ENCODE measurements at regions not wholly inside any gene's neighbourhood (a gene's known extent, or its start where the extent isn't known, plus 50 kb on each side); places are given as distances from the start of the nearest gene placed in this dataset.

- intact Hi-C loops (cut with micrococcal nuclease), result no loop called here
These were observed 1752.4 kb upstream of the CELF4 start for GRCh38 chr18:39318008-39318407.

DNA sequence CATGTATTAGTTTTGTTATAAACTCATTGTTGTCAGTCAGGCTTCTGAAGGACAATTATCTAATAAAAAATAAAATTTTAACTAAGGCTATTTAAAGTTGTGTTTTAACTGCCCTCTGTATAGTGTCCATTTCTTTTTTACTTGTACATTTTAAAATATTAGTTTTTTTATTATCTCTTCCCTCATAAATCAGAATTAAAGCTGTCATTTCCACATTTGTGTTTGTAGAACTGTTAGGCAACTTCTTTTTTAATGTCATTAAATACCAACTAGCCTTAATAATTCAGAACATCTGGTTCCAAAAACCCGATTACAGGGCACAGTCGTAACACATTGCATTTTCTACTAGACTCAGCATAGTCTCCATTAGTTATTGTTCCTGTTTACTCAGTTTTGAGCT lies 1749.0 kb upstream of the CELF4 start:
- Histone ChIP-seq H3K9me2 (replicated peaks; ENCODE audit: low read length) (no peaks in the 10 kb centered on the region), H3K4me3 (ENCODE audit: low read length) (no peak overlapping the region), H2AFZ (ENCODE audit: low read length) (no peak overlapping the region), H3K9me3 (ENCODE audit: low read length) (no peaks in the 10 kb centered on the region), H3K4me2 (ENCODE audit: low read length) (no peak overlapping the region), H3K4me1 (ENCODE audit: insufficient read depth, low read length) (no peaks in the 10 kb centered on the region), H3K27me3 (ENCODE audit: low read length) (no peaks in the 10 kb centered on the region), H3F3A (ENCODE audit: low read length, unreplicated experiment) (no peaks in the 10 kb centered on the region), H3K27ac (ENCODE audit: low read length) (no peak overlapping the region), H3K36me3 (ENCODE audit: low read depth, low read length) (no peaks in the 10 kb centered on the region), H3K9ac (ENCODE audit: low read length) (no peak overlapping the region), H3K79me2 (ENCODE audit: low read length) (no peaks in the 10 kb centered on the region), H4K20me1 (ENCODE audit: low read length) (no peaks in the 10 kb centered on the region)
- DNase-seq (no peak), ATAC-seq (no peak)
- ChIA-PET CTCF (no interaction called here), POLR2A (ENCODE audit: unreplicated experiment) (no interaction called here)
- TF ChIP-seq, protein P1, sequence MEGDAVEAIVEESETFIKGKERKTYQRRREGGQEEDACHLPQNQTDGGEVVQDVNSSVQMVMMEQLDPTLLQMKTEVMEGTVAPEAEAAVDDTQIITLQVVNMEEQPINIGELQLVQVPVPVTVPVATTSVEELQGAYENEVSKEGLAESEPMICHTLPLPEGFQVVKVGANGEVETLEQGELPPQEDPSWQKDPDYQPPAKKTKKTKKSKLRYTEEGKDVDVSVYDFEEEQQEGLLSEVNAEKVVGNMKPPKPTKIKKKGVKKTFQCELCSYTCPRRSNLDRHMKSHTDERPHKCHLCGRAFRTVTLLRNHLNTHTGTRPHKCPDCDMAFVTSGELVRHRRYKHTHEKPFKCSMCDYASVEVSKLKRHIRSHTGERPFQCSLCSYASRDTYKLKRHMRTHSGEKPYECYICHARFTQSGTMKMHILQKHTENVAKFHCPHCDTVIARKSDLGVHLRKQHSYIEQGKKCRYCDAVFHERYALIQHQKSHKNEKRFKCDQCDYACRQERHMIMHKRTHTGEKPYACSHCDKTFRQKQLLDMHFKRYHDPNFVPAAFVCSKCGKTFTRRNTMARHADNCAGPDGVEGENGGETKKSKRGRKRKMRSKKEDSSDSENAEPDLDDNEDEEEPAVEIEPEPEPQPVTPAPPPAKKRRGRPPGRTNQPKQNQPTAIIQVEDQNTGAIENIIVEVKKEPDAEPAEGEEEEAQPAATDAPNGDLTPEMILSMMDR (conservative IDR thresholded peaks at IDR 0.05; ENCODE audit: low read depth, low read length), result no peak
- TF ChIP-seq EZH2phosphoT487 (IDR thresholded peaks at IDR 0.05; ENCODE audit: borderline replicate concordance, low read length), result no peak
- TF ChIP-seq EZH2 (IDR thresholded peaks at IDR 0.05; ENCODE audit: low read length, unreplicated experiment), result no peak
- BruUV-seq (replicated peaks), result no TSS peak
- intact Hi-C loops (cut with micrococcal nuclease), result no loop called here

More at GRCh38 chr18:39318008-39318407, 1752.4 kb upstream of the CELF4 start:
- no TSS peak for BruUV-seq (replicated peaks)
- no peaks in the 10 kb centered on the region for H3K27me3 ChIP-seq (ENCODE audit: low read length)
- H3K4me1 ChIP-seq (ENCODE audit: insufficient read depth, low read length), result no peaks in the 10 kb centered on the region
- CTCF ChIA-PET, result no interaction called here
- H2AFZ ChIP-seq (ENCODE audit: low read length), result no peak overlapping the region
- no peaks in the 10 kb centered on the region for H3K9me2 ChIP-seq (replicated peaks; ENCODE audit: low read length)
- no peaks in the 10 kb centered on the region for H3K9me3 ChIP-seq (ENCODE audit: low read length)
- no peak overlapping the region for H3K9ac ChIP-seq (ENCODE audit: low read length)
- H3F3A ChIP-seq (ENCODE audit: low read length, unreplicated experiment), result no peaks in the 10 kb centered on the region
- ATAC-seq (no peak), DNase-seq (no peak)
- no peaks in the 10 kb centered on the region for H4K20me1 ChIP-seq (ENCODE audit: low read length)
- POLR2A ChIA-PET (ENCODE audit: unreplicated experiment), result no interaction called here
- TF ChIP-seq, protein P1 (conservative IDR thresholded peaks at IDR 0.05; ENCODE audit: low read depth, low read length), result no peak
- TF ChIP-seq EZH2phosphoT487 (IDR thresholded peaks at IDR 0.05; ENCODE audit: borderline replicate concordance, low read length), result no peak
- TF ChIP-seq EZH2 (IDR thresholded peaks at IDR 0.05; ENCODE audit: low read length, unreplicated experiment), result no peak
- no peak overlapping the region for H3K4me3 ChIP-seq (ENCODE audit: low read length)
- H3K4me2 ChIP-seq (ENCODE audit: low read length), result no peak overlapping the region
- no peaks in the 10 kb centered on the region for H3K79me2 ChIP-seq (ENCODE audit: low read length)
- no peak overlapping the region for H3K27ac ChIP-seq (ENCODE audit: low read length)
- H3K36me3 ChIP-seq (ENCODE audit: low read depth, low read length), result no peaks in the 10 kb centered on the region

DNA sequence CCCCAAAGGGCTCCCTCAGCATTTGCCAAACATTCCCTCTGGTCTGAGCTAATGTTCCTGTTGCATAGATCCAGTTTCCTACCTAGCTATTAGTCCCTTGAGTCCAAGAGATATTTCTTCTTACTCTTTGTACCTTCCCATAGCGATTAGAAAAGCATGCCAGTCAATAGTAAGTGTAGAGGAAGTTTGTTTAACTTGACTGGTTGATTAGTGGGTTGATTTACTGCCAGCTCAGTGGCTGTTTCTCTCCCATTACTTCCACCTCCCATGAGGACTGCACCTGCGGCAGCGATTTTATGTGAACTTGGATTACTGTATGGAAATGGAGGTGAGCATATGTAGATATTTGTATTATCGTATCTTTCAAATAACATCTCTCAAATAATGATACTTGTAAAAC lies 1748.4 kb upstream of the CELF4 start:
- TF ChIP-seq, protein P1 (conservative IDR thresholded peaks at IDR 0.05; ENCODE audit: low read depth, low read length), result no peak
- TF ChIP-seq EZH2phosphoT487 (IDR thresholded peaks at IDR 0.05; ENCODE audit: borderline replicate concordance, low read length), result no peak
- no peak for TF ChIP-seq EZH2 (IDR thresholded peaks at IDR 0.05; ENCODE audit: low read length, unreplicated experiment)
- ChIA-PET CTCF (no interaction called here), POLR2A (ENCODE audit: unreplicated experiment) (no interaction called here)
- ATAC-seq (no peak), DNase-seq (no peak)
- Histone ChIP-seq H3K9me3 (ENCODE audit: low read length) (no peaks in the 10 kb centered on the region), H3K9me2 (replicated peaks; ENCODE audit: low read length) (no peaks in the 10 kb centered on the region), H3F3A (ENCODE audit: low read length, unreplicated experiment) (no peaks in the 10 kb centered on the region), H3K36me3 (ENCODE audit: low read depth, low read length) (no peaks in the 10 kb centered on the region), H4K20me1 (ENCODE audit: low read length) (no peaks in the 10 kb centered on the region), H3K4me1 (ENCODE audit: insufficient read depth, low read length) (no peaks in the 10 kb centered on the region), H3K27me3 (ENCODE audit: low read length) (no peaks in the 10 kb centered on the region), H3K4me2 (ENCODE audit: low read length) (no peak overlapping the region), H2AFZ (ENCODE audit: low read length) (no peak overlapping the region), H3K9ac (ENCODE audit: low read length) (no peak overlapping the region), H3K27ac (ENCODE audit: low read length) (no peak overlapping the region), H3K4me3 (ENCODE audit: low read length) (no peak overlapping the region), H3K79me2 (ENCODE audit: low read length) (no peaks in the 10 kb centered on the region)
- no TSS peak for BruUV-seq (replicated peaks)
- intact Hi-C loops (cut with micrococcal nuclease), result no loop called here
